Sigmoid colon (tissue), 6 donors: ENCODE measurements at regions not wholly inside any gene's neighbourhood (a gene's known extent, or its start where the extent isn't known, plus 50 kb on each side); places are given as distances from the start of the nearest gene placed in this dataset.

Source experiments
- DNase-seq: peaks from one replicate; pipeline ENCODE4 v3.0.0-alpha.2; 2019
- H3K27ac ChIP-seq, 4 donors: fragments of 200-600 bp; sonication (generic); one replicate each; pipeline ENCODE4 v1.5.1; 2016 to 2019; ENCODE audit warnings: mild to moderate bottlenecking in 1 of 4
- H3K27me3 ChIP-seq, 3 donors: fragments of 200-600 bp; sonication (generic); one replicate each; pipeline ENCODE4 v1.5.1; 2019; ENCODE audit warnings: mild to moderate bottlenecking in 1 of 3
- H3K36me3 ChIP-seq, 4 donors: fragments of 200-600 bp; sonication (generic); one replicate each; pipeline ENCODE4 v1.5.1; 2016 to 2019
- H3K4me1 ChIP-seq, 4 donors: fragments of 200-600 bp; sonication (generic); one replicate each; pipeline ENCODE4 v1.5.1; 2017 to 2019
- H3K4me3 ChIP-seq, 4 donors: fragments of 200-600 bp; sonication (generic); one replicate each; pipeline ENCODE4 v1.5.1; 2017 to 2019; ENCODE audit warnings: mild to moderate bottlenecking in 2 of 4, moderate library complexity in 1 of 4
- H3K9me3 ChIP-seq, 4 donors: fragments of 200-600 bp in 3 of 4; sonication (generic) in 3 of 4; one replicate each; pipeline versions ENCODE4 v1.5.1 to v1.6.1; 2013 to 2019
- EP300 ChIP-seq, 4 donors: sonication (generic); formaldehyde crosslinking; IDR thresholded peaks; one replicate each; pipeline ENCODE4 v1.6.1; 2017; ENCODE audit warnings: antibody characterized with exemption in 4 of 4
- POLR2A ChIP-seq, 2 donors: fragments of 450-650 bp; IDR thresholded peaks; one replicate each; pipeline ENCODE4 v1.6.1; 2016; ENCODE audit warnings: antibody characterized with exemption in 2 of 2, mild to moderate bottlenecking in 2 of 2, moderate library complexity in 2 of 2
- POLR2AphosphoS5 ChIP-seq, 4 donors: sonication (generic); formaldehyde crosslinking; IDR thresholded peaks; one replicate each; pipeline ENCODE4 v1.6.1; 2017; ENCODE audit warnings: antibody characterized with exemption in 4 of 4
- WGBS, 2 donors: extraction: QIAGEN DNeasy Blood & Tissue Kit; methylation state at CpG; one replicate each; pipeline ENCODE4 v1.1.7; 2013; 5-methylcytosine and 5-hydroxymethylcytosine counted together
- intact Hi-C: fragments of 100-400 bp; cut with DNase I; formaldehyde crosslinking; loops from one replicate; pipeline ENCODE4 v1.15.1; 2023
- TF ChIP-seq, protein P1 (sequence below), 4 experiments: fragments of 450-650 bp in 3 of 4; fragments of 200-600 bp in 1 of 4; IDR thresholded peaks; one replicate each; pipeline ENCODE4 v1.5.1; 2016 to 2019; ENCODE audit warnings: antibody characterized with exemption in 4 of 4, mild to moderate bottlenecking in 3 of 4, moderate library complexity in 2 of 4
- donor health status: healthy with polysubstance abuse.
- donor health status: healthy.

DNA sequence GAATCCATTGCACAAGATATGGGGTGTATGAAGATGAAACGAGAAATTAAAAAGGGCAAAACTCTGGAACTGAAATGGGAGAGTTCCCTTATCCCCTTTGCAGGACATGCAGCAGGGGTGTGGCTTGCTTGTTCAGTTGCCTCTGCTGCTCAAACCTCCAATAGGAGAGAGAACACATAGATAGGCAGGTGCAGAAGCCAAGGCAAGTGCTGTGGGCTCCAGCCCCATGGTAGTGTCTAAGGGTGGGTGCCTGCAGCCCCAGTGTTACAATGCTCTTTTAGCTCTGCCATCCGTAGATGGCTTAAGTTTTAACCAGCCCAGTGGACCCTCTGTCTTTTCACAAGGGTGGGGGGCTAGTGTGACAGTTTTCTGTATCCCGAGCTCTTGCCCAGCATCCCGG lies 69.7 kb downstream of the CMAS start:
- intact Hi-C loops, result no loop called here

DNA sequence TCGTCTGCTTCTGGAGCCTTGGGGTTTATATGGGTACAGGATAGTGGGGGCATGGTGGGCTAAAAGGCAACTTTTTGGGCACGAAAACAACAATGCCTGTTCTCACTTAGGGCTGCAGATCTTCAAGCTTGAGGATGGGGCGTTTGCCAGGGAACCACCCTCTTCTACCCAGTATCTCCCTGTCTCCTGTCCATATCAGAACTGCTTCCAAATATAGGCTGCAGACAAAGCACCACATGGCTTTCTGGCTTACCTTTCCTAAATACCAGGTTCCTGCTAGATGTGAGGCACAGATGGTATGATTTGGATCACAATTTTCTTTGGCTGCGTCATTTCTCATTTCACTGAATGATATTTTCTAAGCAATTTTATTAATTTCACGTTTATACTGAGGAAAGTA lies 70.4 kb downstream of the CMAS start:
- Histone ChIP-seq H3K4me3 (no peak overlapping the region), H3K9me3 (no peaks in the 10 kb centered on the region), H3K27me3 (no peaks in the 10 kb centered on the region), H3K4me1 (no peaks in the 10 kb centered on the region), H3K27ac (no peak overlapping the region), H3K36me3 (no peaks in the 10 kb centered on the region)
- no peak for DNase-seq
- TF ChIP-seq POLR2A (IDR thresholded peaks at IDR 0.05) (no peak), EP300 (IDR thresholded peaks at IDR 0.05) (no peak), POLR2AphosphoS5 (IDR thresholded peaks at IDR 0.05) (no peak)
- TF ChIP-seq, protein P1, sequence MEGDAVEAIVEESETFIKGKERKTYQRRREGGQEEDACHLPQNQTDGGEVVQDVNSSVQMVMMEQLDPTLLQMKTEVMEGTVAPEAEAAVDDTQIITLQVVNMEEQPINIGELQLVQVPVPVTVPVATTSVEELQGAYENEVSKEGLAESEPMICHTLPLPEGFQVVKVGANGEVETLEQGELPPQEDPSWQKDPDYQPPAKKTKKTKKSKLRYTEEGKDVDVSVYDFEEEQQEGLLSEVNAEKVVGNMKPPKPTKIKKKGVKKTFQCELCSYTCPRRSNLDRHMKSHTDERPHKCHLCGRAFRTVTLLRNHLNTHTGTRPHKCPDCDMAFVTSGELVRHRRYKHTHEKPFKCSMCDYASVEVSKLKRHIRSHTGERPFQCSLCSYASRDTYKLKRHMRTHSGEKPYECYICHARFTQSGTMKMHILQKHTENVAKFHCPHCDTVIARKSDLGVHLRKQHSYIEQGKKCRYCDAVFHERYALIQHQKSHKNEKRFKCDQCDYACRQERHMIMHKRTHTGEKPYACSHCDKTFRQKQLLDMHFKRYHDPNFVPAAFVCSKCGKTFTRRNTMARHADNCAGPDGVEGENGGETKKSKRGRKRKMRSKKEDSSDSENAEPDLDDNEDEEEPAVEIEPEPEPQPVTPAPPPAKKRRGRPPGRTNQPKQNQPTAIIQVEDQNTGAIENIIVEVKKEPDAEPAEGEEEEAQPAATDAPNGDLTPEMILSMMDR (IDR thresholded peaks at IDR 0.05), result no peak
- intact Hi-C loops, result no loop called here
- 87 to 88% methylated on average over 5 of the region's 5 CpGs for WGBS, 2 donors

More for the DNA sequence above, 69.7 kb downstream of the CMAS start:
- no peaks in the 10 kb centered on the region for H3K9me3 ChIP-seq
- no peak for DNase-seq
- no peaks in the 10 kb centered on the region for H3K36me3 ChIP-seq
- H3K4me1 ChIP-seq, result no peaks in the 10 kb centered on the region
- no peaks in the 10 kb centered on the region for H3K27me3 ChIP-seq
- no peak overlapping the region for H3K27ac ChIP-seq
- H3K4me3 ChIP-seq, result no peak overlapping the region
- TF ChIP-seq POLR2AphosphoS5 (IDR thresholded peaks at IDR 0.05) (no peak), EP300 (IDR thresholded peaks at IDR 0.05) (no peak), POLR2A (IDR thresholded peaks at IDR 0.05) (no peak)
- TF ChIP-seq, protein P1 (IDR thresholded peaks at IDR 0.05), result no peak
- WGBS, 2 donors, result 91 to 94% methylated on average over 4 of the region's 4 CpGs

- Histone ChIP-seq H3K36me3 (no peaks in the 10 kb centered on the region), H3K27ac (no peak overlapping the region), H3K4me1 (peaks cover 0 to 8% (median 6%) of the 10 kb centered on the region in 4 donors), H3K9me3 (no peaks in the 10 kb centered on the region), H3K27me3 (no peaks in the 10 kb centered on the region), H3K4me3 (no peak overlapping the region)
- WGBS, 2 donors, result 75 to 85% methylated on average over 3 of the region's 3 CpGs
- TF ChIP-seq, protein P1 (IDR thresholded peaks at IDR 0.05), result no peak
- TF ChIP-seq POLR2AphosphoS5 (IDR thresholded peaks at IDR 0.05) (no peak), POLR2A (IDR thresholded peaks at IDR 0.05) (no peak), EP300 (IDR thresholded peaks at IDR 0.05) (no peak)
- intact Hi-C loops, result no loop called here
- DNase-seq, result no peak
Measured at GRCh38 chr12:22117563-22118237, 71.7 kb downstream of the CMAS start.

GRCh38 chr12:22118238-22118790 lies 72.3 kb downstream of the CMAS start:
- DNase-seq, result no peak
- Histone ChIP-seq H3K36me3 (no peaks in the 10 kb centered on the region), H3K27me3 (no peaks in the 10 kb centered on the region), H3K4me3 (no peak overlapping the region), H3K4me1 (peaks cover 0 to 9% (median 7%) of the 10 kb centered on the region in 4 donors), H3K27ac (no peak overlapping the region), H3K9me3 (no peaks in the 10 kb centered on the region)
- TF ChIP-seq EP300 (IDR thresholded peaks at IDR 0.05) (no peak), POLR2A (IDR thresholded peaks at IDR 0.05) (no peak), POLR2AphosphoS5 (IDR thresholded peaks at IDR 0.05) (no peak)
- TF ChIP-seq, protein P1 (IDR thresholded peaks at IDR 0.05), result no peak
- 76 to 82% methylated on average over 3 of the region's 3 CpGs for WGBS, 2 donors
- intact Hi-C loops, result no loop called here
